ENCODE measurements at regions not wholly inside any gene's neighbourhood (a gene's known extent, or its start where the extent isn't known, plus 50 kb on each side); places are given as distances from the start of the nearest gene placed in this dataset.
"Not testable (repeated sequence)": the region's sequence is repeated elsewhere in the genome, so short reads cannot be mapped to it uniquely, and the experiment has no call there.

DNA sequence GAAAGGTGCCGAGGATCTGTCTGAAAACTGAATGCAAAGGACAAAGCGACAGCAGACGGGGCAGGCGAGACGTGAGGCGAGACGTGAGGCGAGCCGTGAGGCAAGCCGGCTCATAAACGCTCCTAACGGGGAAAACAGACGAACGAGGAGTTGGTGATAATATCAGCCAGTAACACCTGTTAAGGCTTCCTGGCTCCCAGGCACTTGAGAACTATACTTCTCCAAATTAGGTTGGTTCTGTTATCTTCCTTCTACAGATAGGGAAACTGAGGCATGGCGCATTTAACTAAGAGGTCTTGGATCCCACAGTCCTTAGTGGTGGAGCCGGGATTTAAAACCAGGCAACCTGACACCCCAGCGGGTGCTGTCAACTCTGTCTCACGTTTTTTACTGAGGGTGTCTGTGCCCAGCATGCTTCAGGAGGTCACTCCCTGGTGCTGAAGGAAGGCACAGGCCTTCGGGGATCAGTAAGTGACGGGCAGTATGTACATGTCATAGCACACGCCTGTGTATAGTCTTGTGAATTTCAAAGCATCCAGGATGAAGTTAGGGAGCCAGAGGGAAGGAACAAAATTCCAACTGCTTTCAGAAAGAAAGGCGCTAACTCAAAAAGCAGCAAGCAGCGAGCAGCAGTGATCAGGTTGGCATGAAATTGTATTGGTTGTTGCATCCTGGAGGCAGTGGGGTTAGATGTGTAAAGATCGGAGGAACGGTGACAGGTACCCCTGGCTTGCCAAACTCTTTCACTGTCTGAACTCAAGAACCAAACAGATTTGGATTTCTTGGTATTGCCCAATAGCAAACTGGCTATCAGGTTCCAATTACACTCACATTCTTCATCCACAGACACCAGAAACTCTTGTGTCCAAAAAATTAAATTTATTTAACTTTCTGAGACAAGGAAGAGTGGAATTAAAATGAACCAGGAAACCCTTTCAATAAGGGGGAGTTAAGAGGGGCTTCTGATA lies 318.7 kb downstream of the THBS2 start:
- in situ Hi-C loops (cut with MboI; ENCODE audit: low pct_unique_long_range_greater_than_20kb, low sequenced_read_pairs, unreplicated experiment) = no loop called here
- no peak for DNase-seq (ENCODE audit: low spot score)
- no peak for TF ChIP-seq CTCF (IDR thresholded peaks at IDR 0.05; ENCODE audit: extremely low read depth, insufficient read depth, missing control alignments)

DNA sequence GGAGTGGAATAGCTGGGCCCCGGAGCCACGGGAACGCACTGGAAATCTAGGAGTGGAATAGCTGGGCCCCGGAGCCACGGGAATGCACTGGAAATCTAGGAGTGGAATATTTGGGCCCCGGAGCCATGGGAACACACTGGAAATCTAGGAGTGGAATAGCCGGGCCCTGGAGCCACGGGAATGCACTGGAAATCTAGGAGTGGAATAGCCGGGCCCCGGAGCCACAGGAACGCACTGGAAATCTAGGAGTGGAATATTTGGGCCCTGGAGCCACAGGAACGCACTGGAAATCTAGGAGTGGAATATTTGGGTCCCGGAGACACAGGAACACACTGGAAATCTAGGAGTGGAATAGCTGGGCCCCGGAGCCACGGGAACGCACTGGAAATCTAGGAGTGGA lies 321.5 kb downstream of the THBS2 start:
- in situ Hi-C loops (cut with MboI; ENCODE audit: low pct_unique_long_range_greater_than_20kb, low sequenced_read_pairs, unreplicated experiment); DNase-seq (ENCODE audit: low spot score): not testable (repeated sequence)

DNA sequence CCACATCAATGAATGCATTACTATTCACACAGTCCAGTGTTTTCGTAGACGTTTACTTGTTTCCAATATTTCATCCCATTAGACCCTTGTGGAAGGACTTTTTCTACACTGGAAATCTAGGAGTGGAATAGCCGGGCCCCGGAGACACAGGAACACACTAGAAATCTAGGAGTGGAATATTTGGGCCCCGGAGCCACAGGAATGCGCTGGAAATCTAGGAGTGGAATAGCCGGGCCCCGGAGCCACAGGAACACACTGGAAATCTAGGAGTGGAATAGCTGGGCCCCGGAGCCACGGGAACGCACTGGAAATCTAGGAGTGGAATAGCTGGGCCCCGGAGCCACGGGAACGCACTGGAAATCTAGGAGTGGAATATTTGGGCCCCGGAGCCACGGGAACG lies 322.6 kb downstream of the THBS2 start:
- in situ Hi-C loops (cut with MboI; ENCODE audit: low pct_unique_long_range_greater_than_20kb, low sequenced_read_pairs, unreplicated experiment); DNase-seq (ENCODE audit: low spot score): not testable (repeated sequence)

DNA sequence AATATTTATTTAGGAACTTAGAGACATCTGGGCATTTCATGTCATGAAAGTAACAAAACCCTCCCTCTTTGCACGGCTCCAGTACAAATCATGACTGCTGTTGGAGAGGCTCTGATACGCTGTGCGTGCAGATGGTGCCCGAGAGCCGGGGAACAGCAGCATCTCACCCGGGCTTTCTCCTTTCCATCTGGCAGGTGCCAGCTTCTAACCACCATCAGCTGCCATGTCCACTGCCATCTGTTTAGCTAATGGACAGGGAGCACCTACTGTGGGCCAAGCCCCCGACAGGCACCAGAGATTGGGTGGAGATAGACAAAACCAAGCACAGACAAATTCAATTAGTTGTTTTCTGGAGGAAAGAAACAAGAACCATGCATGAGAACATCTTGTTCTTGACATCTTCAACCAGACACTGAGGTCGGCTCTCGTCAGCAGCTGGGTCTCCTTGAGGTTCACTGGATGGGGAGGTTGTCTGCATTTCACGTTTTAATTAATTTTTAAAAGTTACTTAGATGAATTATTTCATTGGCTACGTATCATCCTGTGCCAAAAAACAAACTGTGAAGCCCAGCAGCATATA lies 323.7 kb downstream of the THBS2 start:
- no peak for DNase-seq (ENCODE audit: low spot score)
- no peak for TF ChIP-seq CTCF (IDR thresholded peaks at IDR 0.05; ENCODE audit: extremely low read depth, insufficient read depth, missing control alignments)

DNA sequence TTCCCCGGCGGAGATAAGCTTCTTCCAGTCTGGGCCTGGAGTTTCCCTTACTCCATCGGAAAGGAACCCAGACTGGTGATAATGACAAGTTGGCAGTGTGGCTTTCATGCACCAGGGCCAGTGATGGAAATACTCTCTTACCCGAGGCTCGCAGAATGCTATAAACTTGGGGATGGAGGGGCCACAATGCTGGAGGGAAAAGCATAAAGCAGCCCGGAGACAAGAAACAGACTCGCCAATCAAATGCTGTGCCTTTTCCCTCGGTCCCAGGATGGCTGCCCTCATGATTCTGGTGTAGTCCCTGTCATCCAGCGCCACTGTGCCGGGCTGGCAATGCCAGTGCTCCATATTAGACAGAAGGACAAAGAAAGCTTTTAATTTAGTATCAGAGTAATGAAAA lies 325.6 kb downstream of the THBS2 start:
- no peak for DNase-seq (ENCODE audit: low spot score)
- TF ChIP-seq CTCF (IDR thresholded peaks at IDR 0.05; ENCODE audit: extremely low read depth, insufficient read depth, missing control alignments) = no peak

More for the DNA sequence above, 323.7 kb downstream of the THBS2 start:
- in situ Hi-C loops (cut with MboI; ENCODE audit: low pct_unique_long_range_greater_than_20kb, low sequenced_read_pairs, unreplicated experiment) = no loop called here

GRCh38 chr6:168927026-168927425 lies 326.6 kb downstream of the THBS2 start:
- no peak for DNase-seq (ENCODE audit: low spot score)
- in situ Hi-C loops (cut with MboI; ENCODE audit: low pct_unique_long_range_greater_than_20kb, low sequenced_read_pairs, unreplicated experiment) = no loop called here
- no peak for TF ChIP-seq CTCF (IDR thresholded peaks at IDR 0.05; ENCODE audit: extremely low read depth, insufficient read depth, missing control alignments)

More for the DNA sequence above, 325.6 kb downstream of the THBS2 start:
- in situ Hi-C loops (cut with MboI; ENCODE audit: low pct_unique_long_range_greater_than_20kb, low sequenced_read_pairs, unreplicated experiment) = no loop called here

DNA sequence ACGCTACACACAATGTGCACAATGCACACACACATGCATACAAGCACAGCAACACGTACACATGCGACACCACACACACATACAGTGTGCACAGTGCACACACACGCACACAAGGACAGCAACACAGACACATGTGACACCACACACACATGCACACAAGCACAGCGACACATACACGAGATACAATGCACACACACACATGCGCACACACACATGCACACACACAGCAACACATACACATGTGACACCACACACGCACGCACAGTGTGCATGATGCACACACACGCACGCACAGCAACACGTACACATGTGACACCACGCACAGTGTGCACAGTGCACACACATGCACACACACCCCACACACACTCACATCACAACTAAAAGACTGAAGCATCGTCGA lies 327.3 kb downstream of the THBS2 start:
- no peak for DNase-seq (ENCODE audit: low spot score)
- in situ Hi-C loops (cut with MboI; ENCODE audit: low pct_unique_long_range_greater_than_20kb, low sequenced_read_pairs, unreplicated experiment) = no loop called here
- no peak for TF ChIP-seq CTCF (IDR thresholded peaks at IDR 0.05; ENCODE audit: extremely low read depth, insufficient read depth, missing control alignments)
